Endothelial cell of umbilical vein (primary cell): ENCODE measurements at regions not wholly inside any gene's neighbourhood (a gene's known extent, or its start where the extent isn't known, plus 50 kb on each side); places are given as distances from the start of the nearest gene placed in this dataset.

ENCODE experiments used
- CTCF ChIP-seq, 2 donors: IDR thresholded peaks; 1 replicate in 1 of 2; 2 replicates in 1 of 2; pipeline ENCODE4 v1.5.1; 2011; ENCODE audit warnings: low read length in 2 of 2, mild to moderate bottlenecking in 2 of 2, moderate library complexity in 2 of 2, control low read depth in 1 of 2, inconsistent platforms in 1 of 2, low read depth in 1 of 2; ENCODE audit not compliant: insufficient read depth in 1 of 2; ENCODE audit errors: extremely low read depth in 1 of 2
- POLR2AphosphoS5 ChIP-seq: IDR thresholded peaks from 2 replicates; pipeline ENCODE4 v1.6.1; 2012; ENCODE audit warnings: low read depth, mild to moderate bottlenecking, control low read depth, low read length, moderate library complexity; ENCODE audit not compliant: insufficient read depth

DNA sequence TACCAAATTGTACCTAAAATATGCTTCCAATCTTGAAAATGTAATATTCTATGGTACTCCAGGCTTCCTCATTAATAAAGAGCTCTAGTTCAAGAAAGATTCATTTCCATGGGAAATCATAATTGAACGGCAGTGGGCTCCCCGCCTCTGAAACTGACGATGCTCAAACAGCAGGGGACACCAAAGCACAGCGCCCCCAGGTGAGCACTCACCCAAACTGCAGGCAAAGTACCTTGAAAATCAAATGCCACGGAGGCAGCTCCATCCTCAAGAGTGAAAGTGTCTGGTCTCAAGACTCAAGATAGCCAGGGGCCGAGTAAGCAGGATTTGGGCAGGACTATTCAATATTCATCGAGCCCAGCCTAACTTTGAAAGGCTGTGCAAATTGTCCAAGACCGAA, 217.4 kb upstream of the TNRC6C start:
- TF ChIP-seq CTCF (IDR thresholded peaks at IDR 0.05; ENCODE audit: extremely low read depth in 1 of 2, insufficient read depth in 1 of 2, low read depth in 1 of 2, low read length in 2 of 2) (peak; percentile 25 to 38), POLR2AphosphoS5 (no peak)
